Hematopoietic multipotent progenitor cell treated with erythropoietin and hydrocortisone succinate and interleukin-3 and kit ligand, for 17 days (in vitro differentiated cells): ENCODE measurements at regions not wholly inside any gene's neighbourhood (a gene's known extent, or its start where the extent isn't known, plus 50 kb on each side); places are given as distances from the start of the nearest gene placed in this dataset.

Source experiments
- DNase-seq: peaks from one replicate; pipeline ENCODE4 v3.0.0-alpha.2; 2015; ENCODE audit warnings: low spot score

DNA sequence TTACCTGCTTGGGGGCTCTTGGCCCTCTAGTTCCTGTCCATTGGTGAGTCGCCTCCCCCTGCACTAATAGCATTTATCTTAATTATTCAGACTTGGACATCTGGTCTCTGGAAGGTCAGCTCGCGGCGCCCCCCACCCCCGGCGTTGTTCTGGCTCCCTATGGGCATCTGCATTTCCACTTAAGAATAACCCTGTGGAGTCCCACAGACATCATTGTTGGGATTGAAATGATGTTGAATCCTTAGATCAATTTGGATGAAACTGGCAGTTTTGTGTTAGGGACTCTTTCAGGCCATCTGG is 313.8 kb upstream of the HS6ST1 start:
- DNase-seq, result no peak

DNA sequence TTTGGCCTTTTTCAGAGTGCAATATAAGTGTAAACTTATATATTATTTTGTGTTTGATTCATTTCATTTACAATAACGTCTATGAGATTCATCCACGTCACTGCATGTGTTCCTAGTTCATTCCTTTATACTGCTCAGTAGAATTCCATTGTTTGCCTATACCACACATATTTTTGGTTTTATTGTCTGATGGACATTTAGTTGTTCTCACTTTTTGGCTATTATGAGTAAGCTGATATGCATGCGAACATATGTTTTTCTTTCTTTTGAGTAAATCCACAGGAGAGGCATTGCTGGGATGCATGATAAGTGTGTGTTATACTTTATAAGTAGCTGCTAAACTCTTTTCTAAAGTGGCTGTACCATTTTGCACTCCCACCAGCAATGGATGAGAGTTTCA is 314.8 kb upstream of the HS6ST1 start:
- DNase-seq, result no peak

DNA sequence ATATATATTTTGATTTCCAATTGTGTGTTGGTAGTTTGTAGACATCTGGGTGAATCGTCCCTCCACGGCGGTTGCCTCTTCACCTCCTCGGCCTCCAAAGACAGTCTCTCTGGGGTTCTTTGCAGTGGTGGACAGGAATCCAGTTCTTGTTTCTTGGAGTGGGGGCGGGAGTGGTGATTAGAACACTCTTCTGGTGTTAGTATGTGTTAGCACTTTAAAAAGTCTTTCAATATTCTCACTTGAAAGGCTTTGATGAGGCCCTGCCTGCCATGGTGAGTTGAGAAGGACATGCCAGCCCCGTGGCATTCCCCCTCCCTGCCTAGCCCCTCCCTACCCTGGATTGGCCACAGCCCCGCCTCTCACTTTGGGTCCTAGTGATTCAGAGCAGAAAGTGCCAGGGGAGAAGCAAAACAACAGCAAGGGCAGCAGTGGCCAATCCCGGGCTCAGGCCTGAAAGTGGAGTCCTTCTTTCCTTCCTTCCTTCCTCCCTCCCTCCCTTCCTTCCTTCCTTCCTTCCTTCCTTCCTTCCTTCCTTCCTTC is 316.8 kb upstream of the HS6ST1 start:
- DNase-seq, result no peak

DNA sequence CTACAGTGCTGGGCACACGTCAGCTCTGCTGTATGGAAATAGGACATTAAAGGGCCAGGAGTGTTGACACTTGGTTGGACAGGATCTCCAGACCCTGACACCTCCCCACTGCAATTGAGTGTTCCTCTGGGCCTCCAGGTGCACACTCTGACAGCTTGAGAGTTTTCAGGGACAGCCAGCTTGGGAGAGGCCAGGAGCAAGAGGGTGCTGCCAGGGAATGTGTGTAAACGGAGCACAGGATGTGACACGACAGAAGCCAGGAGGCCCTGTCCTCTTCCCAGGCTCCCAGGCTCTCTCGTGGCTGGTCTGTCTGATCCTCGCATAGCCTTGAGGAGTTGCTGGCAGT is 318.1 kb upstream of the HS6ST1 start:
- DNase-seq, result no peak

DNA sequence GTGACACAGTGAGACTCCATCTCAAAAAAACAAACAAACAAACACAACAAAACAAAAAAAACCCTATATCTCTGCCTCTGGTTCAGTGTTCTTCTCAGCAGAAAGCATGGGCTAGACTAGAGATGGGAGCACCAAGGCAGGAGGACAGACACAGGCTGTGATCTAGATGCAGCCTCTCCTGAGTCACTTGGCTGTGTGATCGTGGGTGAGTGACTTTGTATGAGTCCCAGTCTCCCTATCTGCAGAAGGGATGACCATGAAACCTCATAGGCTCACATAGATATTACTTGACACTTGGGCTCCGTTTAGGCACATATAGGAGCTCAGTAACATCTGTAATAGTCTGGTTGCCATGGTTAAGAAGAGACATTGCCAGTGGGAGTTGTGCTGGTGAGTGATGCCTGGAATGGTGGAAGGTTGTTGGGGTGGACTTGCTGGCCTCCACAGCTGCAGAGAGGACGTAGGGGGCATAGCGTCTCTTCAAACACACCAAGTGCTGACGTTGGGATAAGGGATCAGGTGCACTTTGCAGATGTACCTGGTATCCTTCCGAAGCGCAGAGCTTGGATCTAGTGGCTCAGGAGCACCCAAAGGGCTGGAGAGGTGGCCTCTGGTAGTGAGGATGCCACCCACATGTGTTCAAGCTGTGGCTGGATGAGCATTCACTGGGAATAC is 318.9 kb upstream of the HS6ST1 start:
- DNase-seq, result no peak

DNA sequence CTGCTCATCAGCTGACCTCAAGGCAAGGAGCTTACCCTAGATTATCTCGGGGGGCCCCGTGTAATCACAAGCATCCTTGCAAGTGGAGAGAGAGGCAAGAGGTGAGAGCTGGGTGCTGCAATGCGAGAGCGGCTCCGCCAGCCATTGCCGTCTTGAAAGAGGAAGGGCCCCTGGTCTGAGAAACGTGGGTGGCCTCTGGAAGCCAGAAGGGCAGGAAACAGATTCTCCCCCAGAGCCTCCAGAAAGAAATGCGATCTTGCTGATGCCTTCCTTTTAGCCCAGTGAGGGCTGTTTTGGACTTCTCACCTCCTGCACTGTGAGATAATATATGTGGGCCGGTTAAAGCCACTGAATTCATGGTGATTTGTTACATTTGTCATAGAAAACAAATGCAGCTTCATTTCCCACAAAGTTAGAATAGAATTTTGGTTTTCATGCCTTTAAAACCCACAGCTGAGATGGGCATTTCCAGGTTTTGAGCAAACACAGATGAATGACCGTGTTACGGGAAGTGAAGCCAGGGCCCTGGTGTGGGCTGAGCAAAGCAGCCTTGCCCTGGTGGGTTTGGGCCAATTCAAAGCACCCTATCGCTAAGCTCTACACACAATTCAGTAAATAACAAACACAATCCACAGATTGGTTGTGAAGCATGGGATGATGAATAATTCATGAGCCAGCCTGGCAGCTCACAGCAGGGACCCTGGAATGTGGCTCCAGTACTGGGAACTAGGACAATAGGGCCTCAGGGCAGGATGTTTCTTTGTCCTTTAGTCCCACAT is 319.9 kb upstream of the HS6ST1 start:
- no peak for DNase-seq

DNA sequence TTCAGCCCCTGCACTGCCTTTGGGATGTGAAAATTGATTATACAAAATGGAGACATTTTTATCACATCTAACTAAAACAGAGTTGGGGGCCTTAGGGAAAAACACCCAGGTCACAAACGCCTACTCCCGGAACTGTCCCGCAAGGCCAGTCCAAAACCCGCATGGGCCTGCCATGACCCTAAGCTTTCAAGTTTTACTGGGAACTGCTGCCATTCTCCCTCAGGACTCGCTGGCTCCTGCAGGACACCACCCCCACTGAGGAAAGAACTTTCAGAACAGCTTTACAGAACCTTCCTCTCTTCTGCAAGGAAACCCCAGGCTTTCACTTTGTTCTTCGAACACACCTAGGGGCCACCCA is 320.4 kb upstream of the HS6ST1 start:
- no peak for DNase-seq

DNA sequence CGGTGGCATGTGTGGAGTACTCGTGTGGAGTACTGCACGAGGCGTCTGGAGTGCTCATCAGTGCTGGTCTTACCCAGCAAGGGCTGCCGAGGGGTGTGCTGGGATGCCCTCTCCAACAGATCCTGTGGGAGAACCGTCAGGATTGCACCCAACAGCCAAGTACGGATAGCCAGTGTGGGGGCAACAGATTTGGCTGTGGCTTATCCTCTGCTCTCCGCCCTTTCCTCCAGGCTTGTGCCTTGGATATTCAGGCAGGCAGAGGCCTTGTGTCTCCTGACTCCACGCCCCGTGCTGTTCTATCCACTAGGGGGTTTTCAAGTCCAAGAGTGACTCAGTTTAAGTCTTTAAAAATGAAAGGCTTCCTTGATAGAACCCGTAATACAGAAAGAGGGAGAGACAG is 321.0 kb upstream of the HS6ST1 start:
- DNase-seq, result no peak

DNA sequence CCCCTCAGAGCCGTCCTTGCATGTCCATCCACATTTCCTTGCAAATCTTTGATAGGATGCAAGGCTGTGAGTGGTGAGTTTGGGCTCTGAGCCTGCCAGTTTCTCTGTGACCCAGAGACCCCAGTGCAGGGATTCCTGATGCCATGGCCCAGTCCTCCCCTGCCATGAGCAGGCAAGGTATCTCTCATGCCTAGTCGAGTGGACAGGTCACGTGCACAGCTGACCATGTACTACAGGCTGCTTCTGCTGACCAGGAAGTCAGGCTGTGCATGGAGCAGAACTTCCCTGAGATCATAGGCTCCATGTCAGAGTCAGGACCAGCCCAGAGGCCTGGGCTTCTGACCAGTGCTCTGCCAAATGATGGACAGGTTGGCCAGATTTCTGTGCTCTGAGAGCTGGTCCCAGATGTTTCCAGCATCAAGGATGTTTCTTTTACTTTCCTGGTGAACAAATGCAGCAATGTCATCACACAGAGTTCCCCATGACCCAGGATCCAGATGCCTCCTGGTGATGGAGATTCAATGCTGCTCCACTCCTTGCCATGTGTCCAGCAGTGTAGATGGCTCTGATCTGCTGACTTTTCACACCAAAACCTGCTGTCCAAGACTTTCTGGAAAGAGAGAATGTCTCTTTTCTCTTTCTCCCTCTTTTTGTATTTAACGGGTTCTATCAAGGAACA is 321.6 kb upstream of the HS6ST1 start:
- DNase-seq, result no peak

DNA sequence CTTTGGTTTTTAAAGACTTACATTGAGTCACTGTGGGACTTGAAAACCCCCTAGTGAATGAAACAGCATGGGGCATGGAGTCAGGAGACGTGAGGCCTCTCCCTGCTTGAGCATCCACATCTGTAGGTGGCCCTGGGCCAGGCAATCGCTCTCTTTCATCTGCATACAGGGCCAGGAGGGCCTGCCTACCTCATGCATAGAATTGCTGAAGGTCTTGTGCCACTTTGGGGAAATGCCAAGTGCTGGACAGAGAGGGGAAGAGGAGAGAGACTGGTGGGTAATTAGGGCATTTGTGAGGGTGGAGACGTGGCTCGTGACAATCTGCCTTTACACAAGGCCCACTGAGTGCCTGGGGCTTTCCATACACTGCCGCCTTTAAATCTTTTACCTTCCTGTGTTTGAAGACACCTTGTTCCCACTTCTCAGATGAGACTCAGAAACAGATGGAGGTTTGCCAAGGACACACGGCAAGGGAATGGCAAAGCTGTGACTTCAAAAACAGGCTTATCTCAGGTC is 322.2 kb upstream of the HS6ST1 start:
- DNase-seq, result no peak

DNA sequence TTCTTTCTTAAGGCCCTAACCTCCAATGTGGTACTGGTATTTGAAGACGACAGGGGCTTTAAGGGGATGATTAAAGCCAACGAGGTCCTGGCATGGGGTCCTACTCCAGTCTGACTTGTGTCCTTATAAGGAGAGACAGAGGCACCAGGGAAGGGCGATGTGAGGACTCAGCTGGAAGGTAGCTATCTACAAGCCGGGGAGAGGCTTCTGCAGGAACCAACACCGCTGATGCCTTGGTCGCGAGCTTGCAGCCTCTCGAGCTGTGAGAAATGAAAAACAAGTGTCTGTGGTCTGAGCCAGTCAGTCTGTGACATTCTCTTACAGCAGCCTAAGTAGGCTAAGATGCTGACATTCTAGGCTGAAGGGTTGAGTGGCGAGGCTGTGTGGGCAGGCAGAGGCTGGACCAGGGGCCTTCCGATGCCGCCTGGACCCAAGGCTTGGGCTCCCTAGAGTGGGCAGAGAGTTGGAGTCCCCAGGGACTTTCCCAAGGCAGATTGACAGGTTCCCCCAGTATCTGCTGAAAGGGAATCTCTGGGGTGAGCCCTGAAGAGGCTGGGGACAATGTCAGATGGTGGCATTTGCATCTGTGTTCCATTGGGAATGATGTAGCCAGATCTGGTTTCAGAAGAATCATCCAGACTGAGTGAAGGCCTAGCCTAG is 322.9 kb upstream of the HS6ST1 start:
- no peak for DNase-seq

DNA sequence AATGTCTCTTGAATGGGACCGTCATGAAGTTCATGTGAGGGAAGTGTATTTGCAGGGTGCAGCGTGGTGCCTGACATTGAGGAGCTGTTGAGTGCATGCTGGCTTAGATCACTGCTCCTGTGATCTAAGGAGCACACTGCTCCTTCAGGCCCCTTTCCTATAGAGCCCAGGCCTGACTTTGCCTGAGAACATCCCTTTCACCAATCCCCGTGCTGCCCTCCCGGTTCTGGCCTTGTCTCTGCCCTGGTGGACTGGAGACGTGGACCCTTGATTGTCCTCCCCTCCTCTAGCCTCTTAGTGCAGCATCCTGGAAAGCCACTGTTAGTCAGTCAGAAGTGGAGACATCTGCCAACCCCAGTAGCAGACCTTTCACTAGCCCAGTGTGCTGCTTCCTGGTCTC is 323.6 kb upstream of the HS6ST1 start:
- DNase-seq, result no peak

DNA sequence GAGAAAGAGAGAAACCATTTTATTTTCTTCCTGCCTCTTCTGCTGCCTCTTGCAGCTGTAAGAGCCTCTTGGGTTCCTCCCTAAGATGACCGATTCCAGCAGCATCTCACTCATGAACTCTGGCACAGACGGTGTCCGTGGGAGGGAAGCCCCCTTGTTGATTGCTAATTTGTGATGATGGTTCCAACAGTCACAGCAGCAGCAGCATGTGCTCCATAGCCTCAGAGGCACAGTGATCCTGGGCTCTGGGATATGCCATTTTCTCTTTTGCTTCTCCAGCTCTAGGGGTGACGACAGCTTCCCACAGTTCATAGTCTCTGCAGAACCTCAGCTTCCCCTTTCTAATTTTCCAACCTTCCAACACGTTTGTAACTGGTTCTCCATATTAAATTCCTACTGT is 324.2 kb upstream of the HS6ST1 start:
- DNase-seq, result no peak

DNA sequence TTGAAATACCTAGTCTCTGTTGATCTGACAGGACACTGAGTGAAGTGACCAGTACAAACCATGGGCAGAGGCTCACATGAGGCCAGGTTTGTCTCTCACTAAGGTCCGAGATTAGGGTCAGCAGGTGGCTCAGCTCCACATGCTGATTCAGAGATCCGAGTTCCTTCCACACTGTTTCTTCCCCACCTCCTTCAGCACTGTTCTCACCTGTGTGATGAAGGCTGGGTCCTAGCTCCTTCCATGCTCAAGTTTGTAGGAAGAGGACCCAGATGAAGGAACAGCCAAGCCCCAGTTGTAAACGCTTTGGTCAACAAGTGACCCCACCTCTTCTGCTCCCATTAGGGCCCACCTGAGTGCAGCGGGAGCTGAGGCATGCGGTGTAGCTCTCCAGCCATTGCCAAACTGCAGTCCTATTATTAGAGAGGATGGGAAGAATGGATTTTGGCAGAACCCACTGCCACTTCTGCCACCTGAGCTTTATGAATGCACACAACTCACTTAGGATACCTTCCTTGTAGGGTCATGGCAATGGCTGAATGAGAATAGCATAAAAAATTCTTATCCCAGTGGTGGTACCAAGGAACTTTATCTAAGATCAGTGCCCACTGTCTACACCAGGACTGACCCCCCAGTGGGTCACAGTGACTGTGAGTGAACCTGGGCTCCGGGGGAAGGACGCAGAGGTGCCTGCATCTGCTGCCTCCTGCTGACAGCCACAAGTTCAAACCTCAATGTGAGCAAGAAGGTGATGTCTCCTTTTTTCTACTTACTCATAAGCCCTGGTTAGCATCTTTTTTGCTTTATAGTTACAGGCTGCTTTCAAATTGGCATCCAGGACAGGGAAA is 324.8 kb upstream of the HS6ST1 start:
- no peak for DNase-seq

DNA sequence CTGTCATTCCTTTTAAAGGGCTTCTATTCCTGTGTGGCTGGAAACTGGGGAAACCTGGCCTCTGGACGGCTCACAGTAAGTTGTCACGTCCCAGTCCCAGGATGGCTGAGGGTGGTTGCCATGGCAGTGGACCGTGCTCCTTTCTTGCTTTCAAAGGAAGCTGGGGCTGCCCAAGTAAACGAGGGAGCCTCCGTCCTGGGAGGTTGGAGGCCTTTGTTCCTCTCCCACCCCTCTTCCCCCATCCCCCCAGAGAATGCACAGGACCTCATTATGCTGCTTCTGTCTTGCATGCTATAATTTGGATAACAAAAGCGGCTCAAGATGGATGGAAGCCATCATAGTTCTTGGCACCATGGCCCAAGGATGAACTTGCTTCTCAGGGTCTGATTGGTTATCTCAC is 325.5 kb upstream of the HS6ST1 start:
- no peak for DNase-seq

DNA sequence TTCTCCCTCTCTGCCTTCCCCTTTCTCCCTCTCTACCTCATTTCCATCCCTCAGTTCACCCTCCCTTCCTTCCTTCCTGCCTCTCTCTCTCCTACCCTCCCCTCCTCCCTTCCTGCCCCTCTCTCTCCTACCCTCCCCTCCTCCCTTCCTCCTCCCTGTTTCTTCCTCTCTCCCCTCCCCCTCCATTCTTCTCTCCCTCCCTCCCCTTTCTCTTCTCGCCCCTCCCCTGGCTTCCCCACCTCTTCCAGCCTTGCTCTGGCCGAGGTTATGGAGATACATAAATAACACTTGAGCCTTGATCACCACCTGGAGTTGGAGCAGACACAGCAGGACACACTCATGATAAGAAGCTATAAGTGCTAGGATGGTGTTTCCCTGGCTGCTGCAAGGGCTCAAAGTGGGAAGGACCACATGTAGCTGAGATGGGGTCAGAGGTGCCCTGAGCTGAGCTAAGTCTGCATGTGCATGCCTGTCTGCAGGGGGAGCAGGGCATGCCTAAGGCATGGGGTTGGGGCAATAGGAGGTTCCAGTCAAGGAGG is 326.1 kb upstream of the HS6ST1 start:
- no peak for DNase-seq

DNA sequence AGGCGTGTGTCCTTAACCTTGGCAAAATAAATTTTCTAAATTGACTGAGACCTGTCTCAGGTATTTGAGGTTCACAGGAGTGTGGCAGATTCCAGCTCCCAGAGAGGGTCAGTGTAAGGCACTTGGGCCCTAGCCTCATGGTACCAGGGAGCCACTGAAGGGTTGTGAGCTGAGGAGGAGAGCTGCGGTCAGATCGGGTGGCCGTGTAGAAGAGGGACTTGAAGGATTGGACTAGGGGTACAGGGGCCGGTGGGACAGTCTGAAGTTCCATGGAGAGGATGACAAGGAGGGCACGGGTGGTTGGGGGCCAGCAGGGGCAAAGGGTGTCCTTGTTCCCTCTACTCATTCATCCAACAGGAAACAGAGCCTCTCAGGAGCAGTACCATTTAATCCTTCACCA is 327.0 kb upstream of the HS6ST1 start:
- DNase-seq, result no peak

DNA sequence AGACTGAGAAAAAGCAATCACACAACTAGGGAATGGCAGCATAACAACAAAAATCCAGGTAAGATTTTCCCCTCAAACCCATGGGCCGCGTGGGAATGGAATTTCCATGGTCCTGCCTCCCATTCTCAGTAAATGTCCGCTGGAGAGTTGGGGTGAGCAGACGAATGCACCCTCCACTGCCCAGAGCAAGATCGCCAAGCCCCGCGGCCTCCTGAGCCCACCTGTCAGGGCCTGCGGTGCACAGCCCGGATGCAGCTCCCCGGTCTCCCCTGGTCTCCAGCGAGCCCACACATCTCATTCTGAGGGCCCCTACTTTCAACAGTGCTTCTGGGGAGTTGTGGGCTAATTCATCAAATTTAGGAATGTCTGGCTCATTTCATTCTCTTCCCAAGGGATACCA is 327.4 kb upstream of the HS6ST1 start:
- DNase-seq, result no peak

DNA sequence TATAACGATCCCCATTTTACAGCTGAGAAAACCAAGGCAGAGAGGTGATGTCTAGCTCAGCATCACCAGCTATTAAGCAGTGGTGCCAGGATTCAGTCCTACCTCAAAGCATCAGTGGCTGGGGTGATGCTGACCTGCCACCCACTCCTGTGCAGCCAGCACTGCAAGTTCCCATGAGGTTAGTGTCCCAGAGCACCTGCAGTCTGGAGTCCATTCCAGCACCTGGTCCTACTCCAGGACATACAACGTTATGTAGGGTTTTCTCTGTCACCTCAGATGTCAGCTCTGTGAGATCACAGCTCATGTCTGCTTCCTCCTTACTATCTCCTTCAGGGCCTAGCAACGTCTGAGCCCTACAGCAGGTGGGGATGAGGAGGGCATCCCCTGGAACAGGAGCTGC is 328.0 kb upstream of the HS6ST1 start:
- DNase-seq, result no peak

DNA sequence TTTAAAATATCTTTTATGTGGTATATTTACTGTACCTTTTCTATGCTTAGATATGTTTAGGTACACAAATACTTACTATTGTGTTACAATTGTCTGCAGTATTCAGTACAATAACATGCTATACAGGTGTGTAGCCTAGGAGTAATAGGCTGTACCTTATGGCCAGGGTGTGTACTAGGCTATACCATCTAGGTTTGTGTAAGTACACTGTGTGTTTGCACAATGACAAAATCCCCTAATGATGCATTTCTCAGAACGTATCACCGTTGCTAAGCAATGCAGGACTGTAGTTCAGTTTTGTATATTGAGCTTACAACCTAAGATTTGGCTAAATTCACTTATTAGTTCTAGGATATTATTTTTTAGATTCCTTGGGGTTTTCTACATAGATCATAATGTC is 332.3 kb upstream of the HS6ST1 start:
- no peak for DNase-seq

DNA sequence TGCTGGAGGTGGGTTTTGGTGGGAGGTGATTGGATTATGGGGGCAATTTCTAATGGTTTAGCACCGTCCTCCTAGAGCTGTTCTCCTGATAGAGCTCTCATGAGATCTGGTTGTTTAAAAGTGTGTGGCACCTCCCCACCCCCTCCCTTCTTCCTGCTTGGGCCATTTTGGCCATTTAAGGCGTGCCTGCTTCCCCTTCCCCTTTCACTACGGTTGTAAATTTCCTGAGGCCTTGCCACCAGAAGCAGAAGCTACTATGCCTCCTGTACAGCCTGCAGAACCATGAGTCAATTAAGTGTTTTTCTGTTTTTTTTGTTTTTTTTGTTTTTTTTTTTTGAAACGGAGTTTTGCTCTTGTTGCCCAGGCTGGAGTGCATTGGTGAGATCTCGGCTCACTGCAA is 335.7 kb upstream of the HS6ST1 start:
- no peak for DNase-seq

DNA sequence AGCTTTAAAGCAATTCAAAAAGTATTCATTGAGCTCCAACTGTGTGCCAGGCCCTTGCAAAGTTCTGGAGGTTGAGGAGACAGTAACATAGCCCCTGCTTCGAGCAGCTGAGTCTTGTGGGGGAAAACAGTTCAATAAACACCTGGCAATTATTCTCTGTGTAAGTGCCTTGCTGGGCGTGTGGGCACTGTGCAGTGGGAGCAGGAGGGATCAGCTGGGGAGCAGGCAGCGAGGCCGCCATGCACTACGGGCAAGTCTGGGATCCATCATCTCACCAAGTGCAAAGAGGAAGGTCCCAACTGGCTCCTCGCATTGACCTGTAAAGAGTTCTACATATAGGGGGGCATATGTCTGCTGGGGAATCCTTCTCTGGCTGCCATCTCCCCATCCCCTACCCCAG is 342.2 kb upstream of the HS6ST1 start:
- DNase-seq, result no peak
